ENCODE measurements at regions not wholly inside any gene's neighbourhood (a gene's known extent, or its start where the extent isn't known, plus 50 kb on each side); places are given as distances from the start of the nearest gene placed in this dataset.

GRCh38 chr10:10865913-10866312 is 151.8 kb upstream of the CELF2 start:
- DNase-seq (ENCODE audit: insufficient read length) (no peak), FAIRE-seq (no peak)
- TF ChIP-seq POLR2AphosphoS5 (IDR thresholded peaks at IDR 0.05; ENCODE audit: low read depth, low read length) (no peak), TAF1 (IDR thresholded peaks at IDR 0.05; ENCODE audit: borderline replicate concordance, low read depth, low read length) (no peak), POLR2A (IDR thresholded peaks at IDR 0.05; ENCODE audit: low read depth, low read length) (no peak)

- DNase-seq (ENCODE audit: insufficient read length), result no peak
- TF ChIP-seq TAF1 (IDR thresholded peaks at IDR 0.05; ENCODE audit: borderline replicate concordance, low read depth, low read length) (no peak), POLR2A (IDR thresholded peaks at IDR 0.05; ENCODE audit: low read depth, low read length) (no peak), POLR2AphosphoS5 (IDR thresholded peaks at IDR 0.05; ENCODE audit: low read depth, low read length) (no peak)
- FAIRE-seq, result peak; percentile 56
These were observed 148.1 kb upstream of the CELF2 start for GRCh38 chr10:10869592-10869991.

GRCh38 chr10:10870523-10871241 is 147.0 kb upstream of the CELF2 start:
- TF ChIP-seq POLR2A (IDR thresholded peaks at IDR 0.05; ENCODE audit: low read depth, low read length) (no peak), POLR2AphosphoS5 (IDR thresholded peaks at IDR 0.05; ENCODE audit: low read depth, low read length) (no peak), TAF1 (IDR thresholded peaks at IDR 0.05; ENCODE audit: borderline replicate concordance, low read depth, low read length) (no peak)
- FAIRE-seq (peak; percentile 57), DNase-seq (ENCODE audit: insufficient read length) (no peak)

- FAIRE-seq, result no peak
- DNase-seq (ENCODE audit: insufficient read length), result no peak
- TF ChIP-seq TAF1 (IDR thresholded peaks at IDR 0.05; ENCODE audit: borderline replicate concordance, low read depth, low read length), result no peak
- TF ChIP-seq POLR2A (IDR thresholded peaks at IDR 0.05; ENCODE audit: low read depth, low read length), result no peak
- TF ChIP-seq POLR2AphosphoS5 (IDR thresholded peaks at IDR 0.05; ENCODE audit: low read depth, low read length), result no peak
These were observed 146.3 kb upstream of the CELF2 start for GRCh38 chr10:10871352-10871751.

- DNase-seq (ENCODE audit: insufficient read length), result no peak
- TF ChIP-seq POLR2AphosphoS5 (IDR thresholded peaks at IDR 0.05; ENCODE audit: low read depth, low read length) (no peak), TAF1 (IDR thresholded peaks at IDR 0.05; ENCODE audit: borderline replicate concordance, low read depth, low read length) (no peak), POLR2A (IDR thresholded peaks at IDR 0.05; ENCODE audit: low read depth, low read length) (no peak)
- no peak for FAIRE-seq
These were observed 145.5 kb upstream of the CELF2 start for GRCh38 chr10:10872035-10872673.

- FAIRE-seq, result no peak
- no peak for DNase-seq (ENCODE audit: insufficient read length)
- TF ChIP-seq POLR2A (IDR thresholded peaks at IDR 0.05; ENCODE audit: low read depth, low read length) (no peak), TAF1 (IDR thresholded peaks at IDR 0.05; ENCODE audit: borderline replicate concordance, low read depth, low read length) (no peak), POLR2AphosphoS5 (IDR thresholded peaks at IDR 0.05; ENCODE audit: low read depth, low read length) (no peak)
These were observed 144.9 kb upstream of the CELF2 start for GRCh38 chr10:10872764-10873163.

- no peak for DNase-seq (ENCODE audit: insufficient read length)
- TF ChIP-seq POLR2A (IDR thresholded peaks at IDR 0.05; ENCODE audit: low read depth, low read length), result no peak
- TF ChIP-seq POLR2AphosphoS5 (IDR thresholded peaks at IDR 0.05; ENCODE audit: low read depth, low read length), result no peak
- TF ChIP-seq TAF1 (IDR thresholded peaks at IDR 0.05; ENCODE audit: borderline replicate concordance, low read depth, low read length), result no peak
- FAIRE-seq, result no peak
These were observed 144.4 kb upstream of the CELF2 start for GRCh38 chr10:10873289-10873688.

GRCh38 chr10:10873915-10874314 is 143.8 kb upstream of the CELF2 start:
- TF ChIP-seq POLR2A (IDR thresholded peaks at IDR 0.05; ENCODE audit: low read depth, low read length), result no peak
- no peak for TF ChIP-seq TAF1 (IDR thresholded peaks at IDR 0.05; ENCODE audit: borderline replicate concordance, low read depth, low read length)
- no peak for TF ChIP-seq POLR2AphosphoS5 (IDR thresholded peaks at IDR 0.05; ENCODE audit: low read depth, low read length)
- no peak for FAIRE-seq
- DNase-seq (ENCODE audit: insufficient read length), result no peak

GRCh38 chr10:10878963-10879362 is 138.7 kb upstream of the CELF2 start:
- TF ChIP-seq TAF1 (IDR thresholded peaks at IDR 0.05; ENCODE audit: borderline replicate concordance, low read depth, low read length) (no peak), POLR2A (IDR thresholded peaks at IDR 0.05; ENCODE audit: low read depth, low read length) (no peak), POLR2AphosphoS5 (IDR thresholded peaks at IDR 0.05; ENCODE audit: low read depth, low read length) (no peak)
- DNase-seq (ENCODE audit: insufficient read length), result no peak
- FAIRE-seq, result no peak

GRCh38 chr10:10881117-10881813 is 136.4 kb upstream of the CELF2 start:
- no peak for FAIRE-seq
- DNase-seq (ENCODE audit: insufficient read length), result no peak
- no peak for TF ChIP-seq POLR2A (IDR thresholded peaks at IDR 0.05; ENCODE audit: low read depth, low read length)

- FAIRE-seq, result no peak
- no peak for DNase-seq (ENCODE audit: insufficient read length)
- TF ChIP-seq POLR2A (IDR thresholded peaks at IDR 0.05; ENCODE audit: low read depth, low read length), result no peak
- TF ChIP-seq POLR2AphosphoS5 (IDR thresholded peaks at IDR 0.05; ENCODE audit: low read depth, low read length), result no peak
- no peak for TF ChIP-seq TAF1 (IDR thresholded peaks at IDR 0.05; ENCODE audit: borderline replicate concordance, low read depth, low read length)
These were observed 133.9 kb upstream of the CELF2 start for GRCh38 chr10:10883737-10884136.
